Esophagus muscularis mucosa (tissue), 4 donors: ENCODE measurements at regions not wholly inside any gene's neighbourhood (a gene's known extent, or its start where the extent isn't known, plus 50 kb on each side); places are given as distances from the start of the nearest gene placed in this dataset.

ENCODE experiments used
- DNase-seq: peaks from one replicate; pipeline ENCODE4 v3.0.0-alpha.2; 2017; ENCODE audit errors: extremely low spot score
- H3K27ac ChIP-seq, 4 donors: fragments of 200-600 bp; sonication (generic); replicated peaks in 1 of 4; 1 replicate in 3 of 4; 2 replicates in 1 of 4; pipeline ENCODE4 v1.5.1; 2016 to 2019; ENCODE audit warnings: mild to moderate bottlenecking in 1 of 4
- H3K27me3 ChIP-seq, 4 donors: fragments of 200-600 bp; sonication (generic); one replicate each; pipeline versions ENCODE4 v1.5.1 to v1.6.0; 2016 to 2019
- H3K36me3 ChIP-seq, 4 donors: fragments of 200-600 bp; sonication (generic); one replicate each; pipeline ENCODE4 v1.5.1; 2016 to 2019
- H3K4me1 ChIP-seq, 4 donors: fragments of 200-600 bp; sonication (generic); one replicate each; pipeline ENCODE4 v1.5.1; 2016 to 2019
- H3K4me3 ChIP-seq, 4 donors: fragments of 200-600 bp; sonication (generic); 1 replicate in 2 of 4; 2 replicates in 2 of 4; pipeline ENCODE4 v1.5.1; 2016 to 2019; ENCODE audit warnings: mild to moderate bottlenecking in 4 of 4, moderate library complexity in 1 of 4
- H3K9me3 ChIP-seq, 4 donors: fragments of 200-600 bp; sonication (generic); 1 replicate in 3 of 4; 2 replicates in 1 of 4; pipeline ENCODE4 v1.5.1; 2016 to 2019
- CTCF ChIP-seq, 3 experiments: fragments of 200-600 bp in 2 of 3; fragments of 450-650 bp in 1 of 3; sonication (generic) in 2 of 3; IDR thresholded peaks; one replicate each; pipeline ENCODE4 v1.5.1; 2017 to 2019; ENCODE audit warnings: antibody characterized with exemption in 3 of 3, mild to moderate bottlenecking in 2 of 3, moderate library complexity in 1 of 3
- EP300 ChIP-seq: sonication (generic); formaldehyde crosslinking; IDR thresholded peaks from one replicate; pipeline ENCODE4 v1.6.1; 2017; ENCODE audit warnings: antibody characterized with exemption
- POLR2A ChIP-seq: fragments of 450-650 bp; IDR thresholded peaks from one replicate; pipeline ENCODE4 v1.6.1; 2017; ENCODE audit warnings: antibody characterized with exemption, moderate library complexity, mild to moderate bottlenecking, low read depth
- POLR2AphosphoS5 ChIP-seq, 2 donors: sonication (generic); formaldehyde crosslinking; IDR thresholded peaks; one replicate each; pipeline ENCODE4 v1.6.1; 2017; ENCODE audit warnings: antibody characterized with exemption in 2 of 2
- WGBS: methylation state at CpG from one replicate; pipeline ENCODE4 v1.1.5; 2018; 5-methylcytosine and 5-hydroxymethylcytosine counted together
- intact Hi-C: fragments of 100-400 bp; cut with DNase I; formaldehyde crosslinking; loops from one replicate; pipeline ENCODE4 v1.15.1; 2023

GRCh38 chr9:19681846-19682245, 107.0 kb downstream of the SLC24A2 start:
- WGBS, result 80% methylated on average over 3 of the region's 3 CpGs
- no peak for DNase-seq
- intact Hi-C loops, result no loop called here
- H3K27ac ChIP-seq, result no peak overlapping the region
- no peak overlapping the region for H3K4me3 ChIP-seq
- no peaks in the 10 kb centered on the region for H3K4me1 ChIP-seq
- TF ChIP-seq POLR2AphosphoS5 (IDR thresholded peaks at IDR 0.05) (no peak), CTCF (IDR thresholded peaks at IDR 0.05) (no peak), EP300 (no peak)
- H3K9me3 ChIP-seq, result no peaks in the 10 kb centered on the region
- H3K36me3 ChIP-seq, result no peaks in the 10 kb centered on the region
- no peaks in the 10 kb centered on the region for H3K27me3 ChIP-seq

GRCh38 chr9:19677924-19678323, 110.9 kb downstream of the SLC24A2 start:
- Histone ChIP-seq H3K4me1 (no peaks in the 10 kb centered on the region), H3K27ac (no peak overlapping the region), H3K27me3 (no peaks in the 10 kb centered on the region), H3K36me3 (no peaks in the 10 kb centered on the region), H3K9me3 (peaks cover 0 to 4% (median 0%) of the 10 kb centered on the region in 4 donors), H3K4me3 (no peak overlapping the region)
- TF ChIP-seq CTCF (IDR thresholded peaks at IDR 0.05), result no peak
- DNase-seq, result no peak
- 94% methylated on average over 5 of the region's 5 CpGs for WGBS
- intact Hi-C loops, result no loop called here

GRCh38 chr9:19675492-19675891, 113.3 kb downstream of the SLC24A2 start:
- intact Hi-C loops, result no loop called here
- 83% methylated on average over 9 of the region's 9 CpGs for WGBS
- H3K9me3 ChIP-seq, result peaks cover 0 to 4% (median 0%) of the 10 kb centered on the region in 4 donors
- H3K27ac ChIP-seq, result no peak overlapping the region
- TF ChIP-seq EP300, result no peak
- no peak for TF ChIP-seq CTCF (IDR thresholded peaks at IDR 0.05)
- H3K36me3 ChIP-seq, result no peaks in the 10 kb centered on the region
- H3K4me1 ChIP-seq, result no peaks in the 10 kb centered on the region
- no peak overlapping the region for H3K4me3 ChIP-seq
- DNase-seq, result no peak
- H3K27me3 ChIP-seq, result no peaks in the 10 kb centered on the region

GRCh38 chr9:19666575-19666974, 122.3 kb downstream of the SLC24A2 start:
- Histone ChIP-seq H3K9me3 (no peaks in the 10 kb centered on the region), H3K27me3 (no peaks in the 10 kb centered on the region), H3K4me3 (no peak overlapping the region), H3K4me1 (no peaks in the 10 kb centered on the region), H3K36me3 (no peaks in the 10 kb centered on the region), H3K27ac (no peak overlapping the region)
- TF ChIP-seq POLR2A (no peak), POLR2AphosphoS5 (IDR thresholded peaks at IDR 0.05) (no peak), EP300 (no peak), CTCF (IDR thresholded peaks at IDR 0.05) (no peak)
- intact Hi-C loops, result no loop called here
- no peak for DNase-seq

- Histone ChIP-seq H3K36me3 (no peaks in the 10 kb centered on the region), H3K27me3 (no peaks in the 10 kb centered on the region), H3K4me1 (peaks cover 0 to 2% (median under 1%) of the 10 kb centered on the region in 4 donors), H3K9me3 (no peaks in the 10 kb centered on the region), H3K27ac (no peak overlapping the region), H3K4me3 (no peak overlapping the region)
- intact Hi-C loops, result no loop called here
- 85% methylated on average over 9 of the region's 9 CpGs for WGBS
- no peak for TF ChIP-seq POLR2AphosphoS5 (IDR thresholded peaks at IDR 0.05)
- TF ChIP-seq CTCF (IDR thresholded peaks at IDR 0.05), result no peak
- TF ChIP-seq EP300, result no peak
- TF ChIP-seq POLR2A, result no peak
- peak; percentile 89 for DNase-seq
Measured at GRCh38 chr9:19665146-19665863, 123.5 kb downstream of the SLC24A2 start.
